ENCODE measurements at regions not wholly inside any gene's neighbourhood (a gene's known extent, or its start where the extent isn't known, plus 50 kb on each side); places are given as distances from the start of the nearest gene placed in this dataset.
"Not testable (repeated sequence)": the region's sequence is repeated elsewhere in the genome, so short reads cannot be mapped to it uniquely, and the experiment has no call there.

- POLR2A ChIA-PET, result no interaction called here
Observed at GRCh38 chr1:57600424-57600823, 176.6 kb upstream of the DAB1 start.

GRCh38 chr1:57599236-57599994 lies 175.6 kb upstream of the DAB1 start:
- CTCF ChIA-PET, result no interaction called here

More at GRCh38 chr1:57600424-57600823, 176.6 kb upstream of the DAB1 start:
- DNase-seq, result no peak
- Mint-ChIP-seq H3K9me3 (no peaks in the 10 kb centered on the region), H3K4me1 (ENCODE audit: low read depth) (no peaks in the 10 kb centered on the region), H3K27ac (no peak overlapping the region), H3K4me3 (no peak overlapping the region), H3K27me3 (peaks cover 2% of the 10 kb centered on the region), H3K36me3 (no peaks in the 10 kb centered on the region)
- CTCF ChIA-PET, result no interaction called here
- intact Hi-C loops (cut with micrococcal nuclease), result no loop called here

GRCh38 chr1:57597036-57597435 lies 173.2 kb upstream of the DAB1 start:
- intact Hi-C loops (cut with micrococcal nuclease), result no loop called here
- H3K9me3 Mint-ChIP-seq, result no peaks in the 10 kb centered on the region
- no peaks in the 10 kb centered on the region for H3K4me1 Mint-ChIP-seq (ENCODE audit: low read depth)
- ChIA-PET CTCF (no interaction called here), POLR2A (no interaction called here)
- H3K4me3 Mint-ChIP-seq, result no peak overlapping the region
- no peaks in the 10 kb centered on the region for H3K36me3 Mint-ChIP-seq
- no peak for DNase-seq
- H3K27me3 Mint-ChIP-seq, result no peaks in the 10 kb centered on the region
- no peak overlapping the region for H3K27ac Mint-ChIP-seq

More at GRCh38 chr1:57599236-57599994, 175.6 kb upstream of the DAB1 start:
- POLR2A ChIA-PET, result no interaction called here
- H3K4me1 Mint-ChIP-seq (ENCODE audit: low read depth), result no peaks in the 10 kb centered on the region
- no peaks in the 10 kb centered on the region for H3K36me3 Mint-ChIP-seq
- H3K27me3 Mint-ChIP-seq, result peaks cover 2% of the 10 kb centered on the region
- no peak overlapping the region for H3K4me3 Mint-ChIP-seq
- no peak overlapping the region for H3K27ac Mint-ChIP-seq
- H3K9me3 Mint-ChIP-seq, result no peaks in the 10 kb centered on the region
- intact Hi-C loops (cut with micrococcal nuclease), result no loop called here
- no peak for DNase-seq

GRCh38 chr1:57594002-57594401 lies 170.1 kb upstream of the DAB1 start:
- no peaks in the 10 kb centered on the region for H3K36me3 Mint-ChIP-seq
- no peaks in the 10 kb centered on the region for H3K4me1 Mint-ChIP-seq (ENCODE audit: low read depth)
- H3K27ac Mint-ChIP-seq, result no peak overlapping the region
- H3K4me3 Mint-ChIP-seq, result no peak overlapping the region
- no peaks in the 10 kb centered on the region for H3K27me3 Mint-ChIP-seq
- ChIA-PET CTCF (no interaction called here), POLR2A (no interaction called here)
- intact Hi-C loops (cut with micrococcal nuclease), result no loop called here
- no peak for DNase-seq
- H3K9me3 Mint-ChIP-seq, result no peaks in the 10 kb centered on the region

- ChIA-PET POLR2A (no interaction called here), CTCF (no interaction called here)
- no peaks in the 10 kb centered on the region for H3K9me3 Mint-ChIP-seq
- intact Hi-C loops (cut with micrococcal nuclease), result no loop called here
- no peaks in the 10 kb centered on the region for H3K4me1 Mint-ChIP-seq (ENCODE audit: low read depth)
- no peak for DNase-seq
- no peak overlapping the region for H3K4me3 Mint-ChIP-seq
- no peak overlapping the region for H3K27ac Mint-ChIP-seq
- H3K36me3 Mint-ChIP-seq, result no peaks in the 10 kb centered on the region
- H3K27me3 Mint-ChIP-seq, result no peaks in the 10 kb centered on the region
Observed at GRCh38 chr1:57591842-57592241, 168.0 kb upstream of the DAB1 start.

GRCh38 chr1:57590978-57591377 lies 167.1 kb upstream of the DAB1 start:
- intact Hi-C loops (cut with micrococcal nuclease), result no loop called here
- DNase-seq, result no peak
- Mint-ChIP-seq H3K36me3 (no peaks in the 10 kb centered on the region), H3K9me3 (no peaks in the 10 kb centered on the region), H3K4me1 (ENCODE audit: low read depth) (no peaks in the 10 kb centered on the region), H3K27ac (no peak overlapping the region), H3K27me3 (no peaks in the 10 kb centered on the region), H3K4me3 (no peak overlapping the region)
- ChIA-PET CTCF (no interaction called here), POLR2A (no interaction called here)

- CTCF ChIA-PET, result no interaction called here
- intact Hi-C loops (cut with micrococcal nuclease), result no loop called here
- POLR2A ChIA-PET, result no interaction called here
Observed at GRCh38 chr1:57586842-57587241, 163.0 kb upstream of the DAB1 start.

GRCh38 chr1:57578680-57579079 lies 154.8 kb upstream of the DAB1 start:
- DNase-seq, result no peak
- Mint-ChIP-seq H3K27ac (no peak overlapping the region), H3K36me3 (no peaks in the 10 kb centered on the region), H3K4me1 (ENCODE audit: low read depth) (no peaks in the 10 kb centered on the region), H3K27me3 (peaks cover 3% of the 10 kb centered on the region), H3K9me3 (no peaks in the 10 kb centered on the region), H3K4me3 (no peak overlapping the region)
- intact Hi-C loops (cut with micrococcal nuclease), result no loop called here
- ChIA-PET CTCF (no interaction called here), POLR2A (no interaction called here)

More at GRCh38 chr1:57586842-57587241, 163.0 kb upstream of the DAB1 start:
- H3K36me3 Mint-ChIP-seq, result no peaks in the 10 kb centered on the region
- H3K4me3 Mint-ChIP-seq, result no peak overlapping the region
- H3K9me3 Mint-ChIP-seq, result no peaks in the 10 kb centered on the region
- H3K4me1 Mint-ChIP-seq (ENCODE audit: low read depth), result no peaks in the 10 kb centered on the region
- no peak for DNase-seq
- no peak overlapping the region for H3K27ac Mint-ChIP-seq
- H3K27me3 Mint-ChIP-seq, result no peaks in the 10 kb centered on the region

- CTCF ChIA-PET, result no interaction called here
- Mint-ChIP-seq H3K4me3 (no peak overlapping the region), H3K4me1 (ENCODE audit: low read depth) (no peaks in the 10 kb centered on the region)
Observed at GRCh38 chr1:57578099-57578498, 154.2 kb upstream of the DAB1 start.

GRCh38 chr1:57576756-57577155 lies 152.9 kb upstream of the DAB1 start:
- H3K9me3 Mint-ChIP-seq, result no peaks in the 10 kb centered on the region
- POLR2A ChIA-PET, result no interaction called here
- no peaks in the 10 kb centered on the region for H3K4me1 Mint-ChIP-seq (ENCODE audit: low read depth)
- peaks cover 3% of the 10 kb centered on the region for H3K27me3 Mint-ChIP-seq
- intact Hi-C loops (cut with micrococcal nuclease), result no loop called here
- H3K36me3 Mint-ChIP-seq, result no peaks in the 10 kb centered on the region
- CTCF ChIA-PET, result no interaction called here
- H3K4me3 Mint-ChIP-seq, result no peak overlapping the region
- no peak overlapping the region for H3K27ac Mint-ChIP-seq
- no peak for DNase-seq

More at GRCh38 chr1:57578099-57578498, 154.2 kb upstream of the DAB1 start:
- POLR2A ChIA-PET, result no interaction called here
- Mint-ChIP-seq H3K36me3 (no peaks in the 10 kb centered on the region), H3K9me3 (no peaks in the 10 kb centered on the region), H3K27ac (no peak overlapping the region), H3K27me3 (peaks cover 3% of the 10 kb centered on the region)
- intact Hi-C loops (cut with micrococcal nuclease), result no loop called here
- no peak for DNase-seq

GRCh38 chr1:57572016-57572415 lies 148.2 kb upstream of the DAB1 start:
- Mint-ChIP-seq H3K4me1 (ENCODE audit: low read depth) (no peaks in the 10 kb centered on the region), H3K4me3 (no peak overlapping the region), H3K9me3 (peaks cover 4% of the 10 kb centered on the region), H3K27ac (no peak overlapping the region), H3K36me3 (no peaks in the 10 kb centered on the region), H3K27me3 (peaks cover 3% of the 10 kb centered on the region)
- intact Hi-C loops (cut with micrococcal nuclease), result no loop called here
- ChIA-PET CTCF (no interaction called here), POLR2A (no interaction called here)
- no peak for DNase-seq

GRCh38 chr1:57558066-57558465 lies 134.2 kb upstream of the DAB1 start:
- CTCF ChIA-PET; H3K4me1 Mint-ChIP-seq (ENCODE audit: low read depth); H3K27ac Mint-ChIP-seq; DNase-seq; POLR2A ChIA-PET; H3K4me3 Mint-ChIP-seq; H3K27me3 Mint-ChIP-seq; H3K9me3 Mint-ChIP-seq; intact Hi-C loops (cut with micrococcal nuclease); H3K36me3 Mint-ChIP-seq: not testable (repeated sequence)

- CTCF ChIA-PET, result no interaction called here
- Mint-ChIP-seq H3K27ac (no peak overlapping the region), H3K4me1 (ENCODE audit: low read depth) (no peaks in the 10 kb centered on the region), H3K4me3 (no peak overlapping the region), H3K36me3 (no peaks in the 10 kb centered on the region), H3K27me3 (no peaks in the 10 kb centered on the region), H3K9me3 (no peaks in the 10 kb centered on the region)
- no peak for DNase-seq
- intact Hi-C loops (cut with micrococcal nuclease), result no loop called here
- POLR2A ChIA-PET, result no interaction called here
Observed at GRCh38 chr1:57553666-57554065, 129.8 kb upstream of the DAB1 start.
